Sigmoid colon (tissue), 6 donors: ENCODE measurements at regions not wholly inside any gene's neighbourhood (a gene's known extent, or its start where the extent isn't known, plus 50 kb on each side); places are given as distances from the start of the nearest gene placed in this dataset.

Experiments
- DNase-seq: peaks from one replicate; pipeline ENCODE4 v3.0.0-alpha.2; 2019
- H3K27ac ChIP-seq, 4 donors: fragments of 200-600 bp; sonication (generic); one replicate each; pipeline ENCODE4 v1.5.1; 2016 to 2019; ENCODE audit warnings: mild to moderate bottlenecking in 1 of 4
- H3K27me3 ChIP-seq, 3 donors: fragments of 200-600 bp; sonication (generic); one replicate each; pipeline ENCODE4 v1.5.1; 2019; ENCODE audit warnings: mild to moderate bottlenecking in 1 of 3
- H3K36me3 ChIP-seq, 4 donors: fragments of 200-600 bp; sonication (generic); one replicate each; pipeline ENCODE4 v1.5.1; 2016 to 2019
- H3K4me1 ChIP-seq, 4 donors: fragments of 200-600 bp; sonication (generic); one replicate each; pipeline ENCODE4 v1.5.1; 2017 to 2019
- H3K4me3 ChIP-seq, 4 donors: fragments of 200-600 bp; sonication (generic); one replicate each; pipeline ENCODE4 v1.5.1; 2017 to 2019; ENCODE audit warnings: mild to moderate bottlenecking in 2 of 4, moderate library complexity in 1 of 4
- H3K9me3 ChIP-seq, 4 donors: fragments of 200-600 bp in 3 of 4; sonication (generic) in 3 of 4; one replicate each; pipeline versions ENCODE4 v1.5.1 to v1.6.1; 2013 to 2019
- CTCF ChIP-seq, 4 experiments: fragments of 450-650 bp in 3 of 4; fragments of 200-600 bp in 1 of 4; IDR thresholded peaks; one replicate each; pipeline ENCODE4 v1.5.1; 2016 to 2019; ENCODE audit warnings: antibody characterized with exemption in 4 of 4, mild to moderate bottlenecking in 3 of 4, moderate library complexity in 2 of 4
- EP300 ChIP-seq, 4 donors: sonication (generic); formaldehyde crosslinking; IDR thresholded peaks; one replicate each; pipeline ENCODE4 v1.6.1; 2017; ENCODE audit warnings: antibody characterized with exemption in 4 of 4
- POLR2A ChIP-seq, 2 donors: fragments of 450-650 bp; IDR thresholded peaks; one replicate each; pipeline ENCODE4 v1.6.1; 2016; ENCODE audit warnings: antibody characterized with exemption in 2 of 2, mild to moderate bottlenecking in 2 of 2, moderate library complexity in 2 of 2
- POLR2AphosphoS5 ChIP-seq, 4 donors: sonication (generic); formaldehyde crosslinking; IDR thresholded peaks; one replicate each; pipeline ENCODE4 v1.6.1; 2017; ENCODE audit warnings: antibody characterized with exemption in 4 of 4
- WGBS, 2 donors: extraction: QIAGEN DNeasy Blood & Tissue Kit; methylation state at CpG; one replicate each; pipeline ENCODE4 v1.1.7; 2013; 5-methylcytosine and 5-hydroxymethylcytosine counted together
- intact Hi-C: fragments of 100-400 bp; cut with DNase I; formaldehyde crosslinking; loops from one replicate; pipeline ENCODE4 v1.15.1; 2023
- donor health status: healthy with polysubstance abuse.
- donor health status: healthy.

- 35 to 68% methylated on average over 3 of the region's 3 CpGs for WGBS, 2 donors
- Histone ChIP-seq H3K27ac (no peak overlapping the region), H3K4me3 (no peak overlapping the region), H3K4me1 (no peaks in the 10 kb centered on the region), H3K27me3 (no peaks in the 10 kb centered on the region), H3K36me3 (no peaks in the 10 kb centered on the region), H3K9me3 (no peaks in the 10 kb centered on the region)
- intact Hi-C loops: no loop called here
- DNase-seq: no peak
- no peak for TF ChIP-seq POLR2AphosphoS5 (IDR thresholded peaks at IDR 0.05)
- no peak for TF ChIP-seq EP300 (IDR thresholded peaks at IDR 0.05)
- no peak for TF ChIP-seq CTCF (IDR thresholded peaks at IDR 0.05)
- no peak for TF ChIP-seq POLR2A (IDR thresholded peaks at IDR 0.05)
Measured at GRCh38 chr6:141659582-141659981, 473.1 kb upstream of the GJE1 start.

DNA sequence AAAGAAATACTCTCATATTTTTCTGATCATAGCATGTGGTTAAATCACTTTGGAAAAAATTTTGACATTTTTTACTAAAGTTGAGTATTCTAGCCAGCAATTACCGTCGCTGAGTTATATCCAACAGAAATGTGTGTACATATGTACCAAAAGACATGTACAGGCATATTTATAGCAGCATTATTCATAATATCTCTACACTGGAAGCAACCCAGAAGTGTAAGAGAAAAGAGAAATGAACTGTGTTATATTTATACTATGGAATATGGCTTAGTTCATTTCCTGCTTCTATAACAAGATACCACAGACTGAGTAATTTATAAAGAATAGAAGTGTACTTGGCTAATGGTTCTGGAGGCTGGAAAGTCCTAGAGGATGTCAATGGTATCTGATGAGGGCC lies 474.0 kb upstream of the GJE1 start:
- no peaks in the 10 kb centered on the region for H3K36me3 ChIP-seq
- DNase-seq: no peak
- 95% methylated on average over 2 of the region's 2 CpGs for WGBS, 2 donors
- no peak overlapping the region for H3K4me3 ChIP-seq
- H3K9me3 ChIP-seq: no peaks in the 10 kb centered on the region
- intact Hi-C loops: no loop called here
- no peak overlapping the region for H3K27ac ChIP-seq
- no peak for TF ChIP-seq POLR2AphosphoS5 (IDR thresholded peaks at IDR 0.05)
- TF ChIP-seq POLR2A (IDR thresholded peaks at IDR 0.05): no peak
- TF ChIP-seq EP300 (IDR thresholded peaks at IDR 0.05): no peak
- TF ChIP-seq CTCF (IDR thresholded peaks at IDR 0.05): no peak
- H3K27me3 ChIP-seq: no peaks in the 10 kb centered on the region
- no peaks in the 10 kb centered on the region for H3K4me1 ChIP-seq

GRCh38 chr6:141657812-141658211 lies 474.9 kb upstream of the GJE1 start:
- no peak for TF ChIP-seq POLR2AphosphoS5 (IDR thresholded peaks at IDR 0.05)
- intact Hi-C loops: no loop called here

GRCh38 chr6:141653590-141653989 lies 479.1 kb upstream of the GJE1 start:
- H3K4me1 ChIP-seq: no peaks in the 10 kb centered on the region
- H3K36me3 ChIP-seq: no peaks in the 10 kb centered on the region
- no peaks in the 10 kb centered on the region for H3K27me3 ChIP-seq
- no peak for DNase-seq
- no peak overlapping the region for H3K4me3 ChIP-seq
- no peak for TF ChIP-seq CTCF (IDR thresholded peaks at IDR 0.05)
- TF ChIP-seq POLR2A (IDR thresholded peaks at IDR 0.05): no peak
- no peak for TF ChIP-seq EP300 (IDR thresholded peaks at IDR 0.05)
- no peak for TF ChIP-seq POLR2AphosphoS5 (IDR thresholded peaks at IDR 0.05)
- H3K9me3 ChIP-seq: no peaks in the 10 kb centered on the region
- WGBS, 2 donors: 89 to 95% methylated on average over 1 of the region's 1 CpG
- H3K27ac ChIP-seq: no peak overlapping the region
- intact Hi-C loops: no loop called here

More at GRCh38 chr6:141657812-141658211, 474.9 kb upstream of the GJE1 start:
- no peaks in the 10 kb centered on the region for H3K9me3 ChIP-seq
- DNase-seq: no peak
- no peak overlapping the region for H3K4me3 ChIP-seq
- H3K4me1 ChIP-seq: no peaks in the 10 kb centered on the region
- no peaks in the 10 kb centered on the region for H3K36me3 ChIP-seq
- H3K27ac ChIP-seq: no peak overlapping the region
- 92 to 95% methylated on average over 1 of the region's 1 CpG for WGBS, 2 donors
- H3K27me3 ChIP-seq: no peaks in the 10 kb centered on the region

DNA sequence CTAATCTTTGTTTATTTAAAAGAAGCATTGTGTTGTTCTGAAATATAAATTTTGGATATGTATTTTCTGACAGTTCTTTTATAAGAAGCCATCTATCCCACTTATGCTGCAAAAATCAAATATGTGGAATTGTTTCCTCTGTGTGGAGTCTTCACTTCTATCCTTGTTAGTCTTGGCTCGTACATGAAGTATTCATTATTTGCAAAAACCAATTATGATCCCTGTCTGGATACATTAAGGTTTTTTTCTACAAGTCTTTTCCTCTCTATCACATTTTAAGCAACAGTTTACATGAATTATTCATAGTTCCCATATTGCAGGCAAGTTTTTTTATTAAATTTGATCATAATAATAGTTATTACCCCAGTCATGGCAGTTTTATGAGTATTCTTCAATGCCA lies 490.8 kb upstream of the GJE1 start:
- no peaks in the 10 kb centered on the region for H3K36me3 ChIP-seq
- WGBS, 2 donors: 52 to 71% methylated on average over 1 of the region's 1 CpG
- no peaks in the 10 kb centered on the region for H3K4me1 ChIP-seq
- intact Hi-C loops: no loop called here
- DNase-seq: no peak
- no peak overlapping the region for H3K27ac ChIP-seq
- no peaks in the 10 kb centered on the region for H3K9me3 ChIP-seq
- TF ChIP-seq POLR2A (IDR thresholded peaks at IDR 0.05) (no peak), EP300 (IDR thresholded peaks at IDR 0.05) (no peak), POLR2AphosphoS5 (IDR thresholded peaks at IDR 0.05) (no peak), CTCF (IDR thresholded peaks at IDR 0.05) (no peak)
- H3K4me3 ChIP-seq: no peak overlapping the region
- no peaks in the 10 kb centered on the region for H3K27me3 ChIP-seq
